ENCODE measurements at regions not wholly inside any gene's neighbourhood (a gene's known extent, or its start where the extent isn't known, plus 50 kb on each side); places are given as distances from the start of the nearest gene placed in this dataset.

DNA sequence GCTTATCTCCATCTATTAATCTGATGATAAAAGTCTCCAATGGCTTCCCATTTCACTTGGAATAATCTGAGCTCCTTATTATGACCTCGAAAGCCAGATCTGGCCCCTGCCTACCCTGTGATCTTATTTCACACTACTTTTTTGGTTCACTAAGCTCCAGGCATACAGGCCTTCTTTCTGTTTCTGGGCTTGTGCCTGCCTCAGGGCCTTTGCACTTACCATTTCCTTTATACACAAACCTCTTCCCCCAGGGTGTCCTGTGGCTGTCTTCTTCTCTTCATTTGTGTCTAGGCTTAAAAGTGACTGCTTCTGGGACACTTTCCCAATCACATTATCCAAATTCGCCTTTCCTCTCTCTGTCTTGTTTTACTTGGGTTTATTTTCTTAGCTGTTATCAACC is 478.8 kb downstream of the LRIG3 start:
- TF ChIP-seq TAF1 (IDR thresholded peaks at IDR 0.05; ENCODE audit: low read depth, low read length) (no peak), SPI1 (IDR thresholded peaks at IDR 0.05; ENCODE audit: low read depth, low read length) (no peak), POLR2AphosphoS5 (IDR thresholded peaks at IDR 0.05; ENCODE audit: low read depth, low read length) (no peak), POLR2A (IDR thresholded peaks at IDR 0.05; ENCODE audit: low read depth, low read length) (no peak), POU2F2 (IDR thresholded peaks at IDR 0.05; ENCODE audit: low read depth, low read length) (no peak), PAX5 (IDR thresholded peaks at IDR 0.05; ENCODE audit: insufficient read depth, low read length, severe bottlenecking) (no peak)
